HUDEP-2 (cell line): ENCODE measurements at regions not wholly inside any gene's neighbourhood (a gene's known extent, or its start where the extent isn't known, plus 50 kb on each side); places are given as distances from the start of the nearest gene placed in this dataset.

Source experiments
- DNase-seq, 76 experiments: peaks; one replicate each; lab custom pipeline; 2025; ENCODE audit not compliant: unreplicated experiment in 76 of 76; lab: John Stamatoyannopoulos, UW

GRCh38 chr10:131478377-131478989 lies 167.0 kb upstream of the TCERG1L start:
- no peak for DNase-seq

DNA sequence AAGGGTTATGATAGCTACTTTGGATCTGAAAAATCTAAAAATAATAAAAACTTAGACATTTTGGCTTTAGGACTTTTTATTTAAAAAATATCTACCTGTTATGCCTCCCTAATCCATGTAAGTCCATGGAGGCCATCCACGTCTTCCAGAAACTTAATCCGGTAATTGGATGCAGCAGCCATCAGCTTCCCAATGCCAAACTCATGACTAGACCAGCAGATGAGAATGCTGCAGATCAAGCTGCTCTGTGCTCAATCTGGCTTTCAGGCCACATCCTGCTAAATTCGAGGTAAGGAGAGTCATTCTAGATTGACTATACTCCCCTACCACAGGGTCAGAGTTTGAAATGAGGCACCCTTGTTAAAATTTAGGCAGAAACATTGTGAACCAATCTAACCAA lies 168.5 kb upstream of the TCERG1L start:
- no peak for DNase-seq

- no peak for DNase-seq
Measured at GRCh38 chr10:131480861-131481260, 169.3 kb upstream of the TCERG1L start.

DNA sequence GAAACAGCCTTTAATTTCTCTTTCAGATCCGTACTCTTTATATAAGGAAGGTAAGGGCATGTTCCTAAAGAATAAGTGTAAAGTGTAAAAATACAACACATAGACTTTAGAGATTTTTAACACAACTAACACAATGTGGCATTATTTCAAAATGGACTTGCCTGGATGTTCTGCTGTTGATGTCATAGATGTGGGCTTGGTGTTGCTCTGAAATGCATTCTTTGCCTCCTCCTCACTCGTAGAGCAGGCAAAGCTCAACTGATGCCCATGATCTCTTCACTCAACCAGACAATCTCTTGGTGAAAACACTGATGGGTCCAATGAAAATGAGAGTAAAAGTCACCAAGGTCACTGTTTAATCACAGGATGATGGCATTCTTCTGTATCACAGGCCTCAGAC lies 174.2 kb upstream of the TCERG1L start:
- no peak for DNase-seq

GRCh38 chr10:131487822-131488221 lies 176.3 kb upstream of the TCERG1L start:
- no peak for DNase-seq

DNA sequence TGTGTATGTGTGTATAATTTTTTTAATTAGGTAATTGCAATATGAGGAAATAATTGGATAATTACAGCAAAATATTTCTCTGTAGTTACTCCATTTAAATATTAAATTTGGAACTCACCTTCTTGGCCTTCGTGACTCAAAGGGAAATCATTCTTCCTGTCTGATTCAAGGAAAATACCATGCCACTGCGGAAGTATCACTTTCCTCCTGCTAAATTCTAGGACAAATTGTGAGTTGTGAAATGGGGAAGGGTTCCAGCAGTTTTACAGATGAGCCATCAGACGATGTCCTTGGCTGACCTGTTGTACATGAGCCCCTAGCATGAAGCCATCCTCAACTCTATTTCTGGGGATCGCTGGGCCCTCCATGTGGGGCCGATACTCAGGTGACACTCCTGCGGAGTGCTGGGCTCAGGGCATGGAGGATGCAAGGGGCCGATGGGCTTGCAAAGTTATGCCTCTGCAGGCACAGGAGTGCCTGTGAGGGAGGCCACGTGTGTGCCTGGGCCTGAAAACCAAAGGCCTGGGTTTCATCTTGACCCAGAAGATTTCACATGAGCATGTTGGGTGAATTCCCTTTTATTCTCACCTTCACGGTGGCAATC lies 179.6 kb upstream of the TCERG1L start:
- DNase-seq = no peak

DNA sequence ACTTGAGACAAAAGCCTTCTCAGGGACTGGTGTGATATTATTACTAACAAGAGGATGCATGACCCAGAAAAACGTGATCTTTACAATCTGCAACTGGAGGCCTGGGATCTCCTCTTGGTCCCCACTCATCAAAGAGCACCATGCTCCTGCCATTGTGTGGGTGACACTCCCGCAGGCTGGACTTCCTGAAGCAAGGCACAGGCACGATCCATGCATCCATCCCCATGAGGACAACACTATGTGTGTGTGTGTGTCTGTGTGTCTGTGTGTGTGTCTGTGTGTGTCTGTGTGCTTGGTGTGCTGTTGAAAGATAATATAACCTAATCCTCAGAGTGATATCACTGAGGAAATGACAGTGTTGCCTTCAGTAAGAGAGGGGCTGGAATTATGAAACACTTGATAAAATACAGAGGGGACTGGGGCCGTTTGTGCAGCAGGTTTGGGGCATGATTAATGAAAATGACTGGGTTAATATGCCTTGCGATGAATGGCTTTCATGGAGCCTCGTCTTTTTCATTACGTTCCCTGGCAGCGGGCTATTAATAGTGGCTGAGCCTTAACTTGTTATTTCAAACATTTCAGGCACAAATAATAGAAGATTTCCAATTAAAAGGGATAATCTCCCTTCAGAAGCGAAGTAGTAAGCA lies 180.8 kb upstream of the TCERG1L start:
- no peak for DNase-seq

DNA sequence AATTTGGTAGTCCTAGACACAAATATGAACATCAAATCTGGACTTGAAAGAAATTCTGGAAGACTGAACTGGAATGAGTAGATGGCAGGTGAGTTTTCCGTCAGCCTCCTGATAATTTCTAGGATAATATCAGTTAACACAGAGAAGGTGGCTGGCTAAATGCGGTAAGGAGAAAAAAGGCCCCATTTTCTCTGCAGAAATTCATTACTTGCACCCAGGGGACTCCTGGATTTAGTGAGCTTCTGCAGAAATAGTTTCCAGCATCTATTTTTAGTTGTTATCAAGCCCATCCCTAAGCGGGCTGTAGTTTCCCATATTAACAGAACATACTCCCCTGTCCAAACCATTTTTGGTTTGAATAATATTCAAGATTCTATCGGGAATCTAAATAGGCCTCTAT lies 181.9 kb upstream of the TCERG1L start:
- no peak for DNase-seq

- DNase-seq = no peak
Measured at GRCh38 chr10:131494451-131494850, 182.9 kb upstream of the TCERG1L start.

DNA sequence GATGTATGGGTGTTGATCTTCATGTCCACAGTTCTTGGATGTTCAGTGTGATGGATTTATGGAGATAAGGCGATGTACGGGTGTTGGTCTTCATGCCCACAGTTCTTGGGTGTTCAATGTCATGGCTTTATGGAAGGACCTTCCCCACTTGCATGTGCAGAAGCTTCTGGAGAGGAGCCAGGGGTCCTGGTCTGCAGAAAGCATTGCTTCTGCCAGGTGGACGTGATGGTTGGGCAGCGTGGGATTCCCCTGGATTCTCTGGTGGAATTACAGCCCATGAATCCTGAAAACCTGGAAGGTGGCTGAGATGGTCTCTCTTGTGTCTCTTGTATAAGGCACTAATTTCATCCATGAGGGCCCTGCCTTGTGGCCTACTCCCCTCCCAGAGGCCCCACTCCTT lies 183.7 kb upstream of the TCERG1L start:
- DNase-seq = no peak

GRCh38 chr10:131495892-131496291 lies 184.4 kb upstream of the TCERG1L start:
- no peak for DNase-seq

DNA sequence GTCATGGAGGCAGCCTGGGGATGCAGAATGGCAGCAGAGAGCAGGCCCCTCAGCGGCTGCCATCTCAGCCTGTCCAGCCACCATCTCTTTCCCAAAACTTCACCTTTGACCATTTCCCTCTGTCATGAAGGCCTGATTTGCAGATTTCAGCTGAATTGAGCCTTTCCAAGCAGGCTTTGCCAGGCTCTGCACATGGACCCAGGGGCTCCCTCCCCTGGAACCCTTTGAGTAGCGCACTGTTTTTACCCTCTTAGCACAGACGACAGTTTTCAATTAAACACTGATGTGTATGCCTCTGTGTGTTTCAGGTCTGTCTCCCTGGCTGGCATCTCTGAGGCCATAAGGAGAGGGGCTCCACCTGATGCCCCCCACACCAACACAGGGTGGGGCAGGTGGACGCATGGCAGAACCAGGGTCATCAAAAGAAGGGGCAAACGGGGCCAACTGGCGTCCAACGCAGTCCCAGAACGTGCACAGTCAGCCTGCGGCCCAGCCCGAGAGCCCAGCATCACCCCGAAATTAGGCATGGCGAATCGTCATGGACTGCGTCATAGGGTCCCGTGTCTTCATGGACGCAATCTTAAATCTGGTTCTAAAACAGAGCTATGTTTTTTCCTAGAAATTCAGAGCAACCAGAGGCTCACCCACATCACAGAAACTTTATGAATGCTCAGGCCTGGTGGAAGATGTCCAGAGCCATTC lies 185.0 kb upstream of the TCERG1L start:
- DNase-seq = no peak

DNA sequence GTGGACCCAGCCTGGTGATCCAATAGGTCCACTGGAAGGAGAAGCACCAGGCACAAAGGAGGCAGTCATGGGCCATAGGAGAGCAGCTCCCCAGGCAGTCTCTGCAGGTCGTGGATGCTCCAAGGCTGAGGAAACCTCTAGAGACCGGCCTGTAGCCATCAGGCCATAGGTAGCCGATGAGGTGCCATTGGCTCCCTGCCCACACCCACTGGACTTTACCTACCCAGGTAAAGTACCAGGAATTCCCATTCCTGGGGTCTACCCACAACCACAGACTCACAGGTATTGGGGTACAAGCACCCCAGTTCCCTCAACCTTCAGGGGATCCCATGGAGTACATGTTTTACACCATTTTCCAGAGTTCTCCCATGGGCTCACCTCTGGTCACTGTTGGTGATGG lies 188.0 kb upstream of the TCERG1L start:
- DNase-seq = no peak

DNA sequence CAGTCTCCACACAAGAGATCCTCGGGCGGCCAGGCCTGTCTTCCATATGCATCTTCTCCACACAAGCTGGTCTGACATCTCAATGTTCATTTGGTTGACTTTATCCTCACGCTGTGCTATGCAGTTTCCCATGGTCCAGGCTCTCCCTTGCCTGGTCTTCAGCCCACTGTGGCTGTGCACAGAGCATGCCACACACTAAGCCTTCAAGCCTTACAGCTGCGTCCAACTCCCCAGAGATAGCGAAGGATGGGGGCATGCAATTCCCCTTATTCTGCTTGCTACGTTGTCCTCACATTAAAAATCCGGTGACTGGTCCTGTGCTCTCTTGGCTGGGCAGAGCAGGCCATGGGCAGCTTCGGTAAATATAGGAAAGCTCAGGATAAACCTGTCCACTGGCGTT lies 188.7 kb upstream of the TCERG1L start:
- DNase-seq = no peak

DNA sequence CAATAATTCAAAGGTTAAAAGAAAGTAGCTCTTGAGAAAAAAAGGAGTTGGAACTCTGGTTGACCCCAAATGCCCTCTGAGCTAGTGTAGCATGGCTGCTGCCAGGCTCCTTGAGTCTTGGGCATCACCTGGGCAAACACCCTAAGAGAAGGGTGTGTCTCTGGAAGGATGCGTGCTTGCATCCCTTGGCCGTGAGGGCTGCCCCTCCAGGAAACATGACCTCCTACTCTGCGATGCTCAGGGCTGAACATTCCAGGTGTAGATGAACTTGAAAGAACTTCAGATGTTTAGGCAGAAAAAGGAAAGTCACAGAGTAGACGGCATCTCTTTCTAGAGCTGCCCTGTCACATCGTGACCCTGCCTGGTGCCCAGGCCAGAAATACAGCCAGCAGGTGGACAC lies 189.4 kb upstream of the TCERG1L start:
- DNase-seq = no peak

GRCh38 chr10:131503992-131504391 lies 192.5 kb upstream of the TCERG1L start:
- DNase-seq = no peak

- DNase-seq = no peak
Measured at GRCh38 chr10:131511391-131511790, 199.9 kb upstream of the TCERG1L start.

GRCh38 chr10:131512852-131513251 lies 201.3 kb upstream of the TCERG1L start:
- no peak for DNase-seq

GRCh38 chr10:131513445-131513844 lies 201.9 kb upstream of the TCERG1L start:
- DNase-seq = no peak

DNA sequence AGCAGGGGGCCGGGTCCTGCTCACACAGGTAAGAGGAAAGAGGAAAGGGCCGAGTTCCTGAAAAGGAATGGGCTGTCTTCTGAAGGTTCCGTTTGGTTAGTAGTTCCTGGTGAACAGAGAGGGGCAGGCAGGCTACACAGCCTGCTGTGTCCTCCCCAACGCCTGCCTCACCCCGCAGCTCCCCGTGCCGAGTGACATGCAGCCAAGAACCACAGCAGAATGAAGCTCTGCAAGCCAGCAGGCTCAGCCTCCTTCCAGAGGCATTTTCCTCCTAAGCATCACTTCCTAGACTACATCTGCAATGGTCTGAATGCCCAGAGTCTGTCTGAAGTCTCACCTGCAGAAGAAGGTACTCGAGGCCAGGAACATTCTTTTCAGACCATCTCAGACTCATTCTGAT lies 202.4 kb upstream of the TCERG1L start:
- DNase-seq = no peak

DNA sequence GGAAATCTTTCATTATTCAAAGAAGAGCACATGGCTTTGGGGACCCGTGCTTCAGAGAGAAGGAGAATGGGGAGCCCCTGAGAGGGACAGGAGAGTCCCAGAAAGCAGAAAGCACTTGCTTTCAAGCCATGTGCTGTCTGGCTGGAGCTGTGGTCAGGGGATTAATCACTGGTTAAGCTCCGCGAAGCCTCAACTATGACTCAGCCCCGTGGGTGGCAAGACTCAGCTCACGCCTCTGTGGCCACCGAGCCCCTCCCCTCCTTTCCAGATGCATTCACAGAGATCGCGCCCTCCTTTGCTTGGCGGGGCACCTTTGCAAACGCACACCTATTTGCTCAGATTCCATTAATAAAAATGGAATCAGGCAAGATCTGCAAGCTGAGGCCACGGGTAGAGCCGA lies 202.9 kb upstream of the TCERG1L start:
- peak in 1 of 76 experiments; percentile 5 for DNase-seq

- DNase-seq = no peak
Measured at GRCh38 chr10:131516285-131516684, 204.8 kb upstream of the TCERG1L start.
